K562 (cell line): ENCODE measurements at regions not wholly inside any gene's neighbourhood (a gene's known extent, or its start where the extent isn't known, plus 50 kb on each side); places are given as distances from the start of the nearest gene placed in this dataset.
A peak's percentile ranks its signal among the peaks of the same experiment; 100 is the strongest.

ENCODE experiments used
- CEBPG ChIP-seq, 3 experiments: fragments of 200-800 bp in 1 of 3; sonication (Bioruptor generic) in 1 of 3; sonication (generic) in 1 of 3; formaldehyde crosslinking in 1 of 3; IDR thresholded peaks in 2 of 3; conservative IDR thresholded peaks in 1 of 3; 2 replicates each; pipeline versions ENCODE4 v1.6.1 to v1.8.0; 2016 to 2022; ENCODE audit warnings: missing compliant biosample characterization in 2 of 3, missing genetic modification characterization in 2 of 3, mild to moderate bottlenecking in 1 of 3, missing genetic modification reagents in 1 of 3
- E2F3 ChIP-seq: fragments of 250-450 bp; sonication (Bioruptor Pico); IDR thresholded peaks from 2 replicates; pipeline ENCODE4 v1.4.0; 2020; ENCODE audit warnings: mild to moderate bottlenecking
- EWSR1 ChIP-seq: fragments of 450-650 bp; IDR thresholded peaks from 2 replicates; pipeline ENCODE4 v1.6.1; 2018; ENCODE audit warnings: borderline replicate concordance, mild to moderate bottlenecking, low read depth, moderate library complexity; ENCODE audit not compliant: partially characterized antibody
- SAFB2 ChIP-seq: fragments of 200-400 bp; formaldehyde crosslinking; IDR thresholded peaks from 2 replicates; pipeline ENCODE4 v1.6.1; 2018; ENCODE audit warnings: borderline replicate concordance, low read length, low read depth, moderate library complexity; ENCODE audit not compliant: severe bottlenecking
- SRSF9 ChIP-seq: fragments of 200-400 bp; formaldehyde crosslinking; IDR thresholded peaks from 2 replicates; pipeline ENCODE4 v1.6.1; 2017; ENCODE audit warnings: low read depth, low read length, borderline replicate concordance
- ZBTB11 ChIP-seq, 3 experiments: fragments of 200-800 bp in 1 of 3; fragments of 250-450 bp in 1 of 3; fragments of 450-650 bp in 1 of 3; sonication (Bioruptor Pico) in 1 of 3; sonication (Bioruptor generic) in 1 of 3; formaldehyde crosslinking in 1 of 3; IDR thresholded peaks; 2 replicates each; pipeline versions ENCODE4 v1.6.1 to v1.8.0; 2016 to 2022; ENCODE audit warnings: mild to moderate bottlenecking in 2 of 3, missing genetic modification characterization in 2 of 3, missing compliant biosample characterization in 1 of 3, moderate library complexity in 1 of 3
- ZBTB7A ChIP-seq: IDR thresholded peaks from 2 replicates; pipeline ENCODE4 v1.6.1; 2011; ENCODE audit warnings: low read depth, mild to moderate bottlenecking, low read length, moderate library complexity, borderline replicate concordance; ENCODE audit not compliant: control insufficient read depth
- ZEB2 ChIP-seq: fragments of 450-650 bp; IDR thresholded peaks from 2 replicates; pipeline ENCODE4 v1.6.1; 2016
- ZMIZ1 ChIP-seq, 2 experiments: fragments of 150-350 bp in 1 of 2; IDR thresholded peaks; 2 replicates each; pipeline ENCODE4 v1.6.1; 2012 to 2016; ENCODE audit warnings: low read depth in 2 of 2, low read length in 2 of 2, mild to moderate bottlenecking in 1 of 2, moderate library complexity in 1 of 2
- ZNF12 ChIP-seq: sonication (generic); formaldehyde crosslinking; IDR thresholded peaks from 2 replicates; pipeline ENCODE4 v1.4.0; 2020; ENCODE audit warnings: mild to moderate bottlenecking, missing genetic modification reagents
- ZSCAN29 ChIP-seq: fragments of 450-650 bp; IDR thresholded peaks from 2 replicates; pipeline ENCODE4 v1.6.1; 2017
- TF ChIP-seq, protein P1 (sequence below): fragments of 150-350 bp; conservative IDR thresholded peaks from 2 replicates; pipeline ENCODE4 v1.6.1; 2014; ENCODE audit warnings: low read length
- TF ChIP-seq, protein P2 (sequence below): fragments of 450-650 bp; IDR thresholded peaks from 2 replicates; pipeline ENCODE4 v1.7.0; 2016; ENCODE audit warnings: borderline replicate concordance

DNA sequence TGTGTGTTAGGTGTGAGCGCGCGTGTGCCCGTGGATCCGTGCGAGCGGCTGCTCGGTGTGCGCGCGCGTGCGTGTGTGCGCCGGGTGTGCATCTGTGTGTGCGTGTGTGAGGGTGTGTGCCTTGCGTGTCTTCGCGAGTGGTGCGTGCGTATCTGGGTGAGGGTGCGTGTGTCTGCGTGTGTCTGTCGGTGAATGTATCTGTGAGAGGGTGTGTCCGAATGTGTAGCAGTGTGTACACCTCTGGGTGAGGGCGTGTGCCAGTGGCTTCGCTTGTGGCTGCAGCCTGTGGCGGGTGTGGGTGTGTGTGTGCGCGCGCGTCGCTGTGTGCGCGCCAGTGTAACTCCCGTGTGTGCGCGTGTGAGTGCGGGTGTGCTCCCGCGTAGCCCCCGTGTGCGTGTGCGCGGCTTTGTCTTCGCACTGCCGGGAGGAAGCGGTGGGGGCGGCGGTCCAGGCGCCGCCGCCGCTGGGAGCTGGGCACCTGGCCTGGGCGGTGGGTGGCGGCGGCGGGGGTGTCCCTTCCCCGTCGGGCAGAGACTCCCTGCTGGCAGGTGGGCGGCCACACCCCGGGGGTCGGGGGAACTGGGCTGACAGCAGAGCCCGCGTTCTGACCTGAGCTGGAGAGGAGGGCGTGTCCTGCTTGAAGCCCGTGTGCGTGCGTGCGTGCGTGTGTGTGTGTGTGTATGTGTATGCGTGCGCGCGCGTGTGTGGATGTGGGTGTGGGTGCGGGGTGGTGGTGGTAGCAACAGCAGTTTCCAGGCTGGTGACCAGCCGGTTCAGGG, 61.3 kb upstream of the EPB41L1 start (continued):
- TF ChIP-seq, protein P1, sequence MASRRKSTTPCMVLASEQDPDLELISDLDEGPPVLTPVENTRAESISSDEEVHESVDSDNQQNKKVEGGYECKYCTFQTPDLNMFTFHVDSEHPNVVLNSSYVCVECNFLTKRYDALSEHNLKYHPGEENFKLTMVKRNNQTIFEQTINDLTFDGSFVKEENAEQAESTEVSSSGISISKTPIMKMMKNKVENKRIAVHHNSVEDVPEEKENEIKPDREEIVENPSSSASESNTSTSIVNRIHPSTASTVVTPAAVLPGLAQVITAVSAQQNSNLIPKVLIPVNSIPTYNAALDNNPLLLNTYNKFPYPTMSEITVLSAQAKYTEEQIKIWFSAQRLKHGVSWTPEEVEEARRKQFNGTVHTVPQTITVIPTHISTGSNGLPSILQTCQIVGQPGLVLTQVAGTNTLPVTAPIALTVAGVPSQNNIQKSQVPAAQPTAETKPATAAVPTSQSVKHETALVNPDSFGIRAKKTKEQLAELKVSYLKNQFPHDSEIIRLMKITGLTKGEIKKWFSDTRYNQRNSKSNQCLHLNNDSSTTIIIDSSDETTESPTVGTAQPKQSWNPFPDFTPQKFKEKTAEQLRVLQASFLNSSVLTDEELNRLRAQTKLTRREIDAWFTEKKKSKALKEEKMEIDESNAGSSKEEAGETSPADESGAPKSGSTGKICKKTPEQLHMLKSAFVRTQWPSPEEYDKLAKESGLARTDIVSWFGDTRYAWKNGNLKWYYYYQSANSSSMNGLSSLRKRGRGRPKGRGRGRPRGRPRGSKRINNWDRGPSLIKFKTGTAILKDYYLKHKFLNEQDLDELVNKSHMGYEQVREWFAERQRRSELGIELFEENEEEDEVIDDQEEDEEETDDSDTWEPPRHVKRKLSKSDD = no peak
- TF ChIP-seq E2F3 (CRISPR knock-in tag) (0 out of 2 replicates have a peak, but pooled peaks have one; percentile 4), ZEB2 (no peak), CEBPG (CRISPR knock-in tag; IDR thresholded peaks at IDR 0.05) (no peak), CEBPG (tag; conservative IDR thresholded peaks at IDR 0.05 in 1 of 2, IDR thresholded peaks at IDR 0.05 in 1 of 2) (no peak), ZNF12 (CRISPR knock-in tag) (0 out of 2 replicates have a peak, but pooled peaks have one; percentile 62), ZBTB7A (0 out of 2 replicates have a peak, but pooled peaks have one; percentile 51), EWSR1 (no peak), ZBTB11 (CRISPR knock-in tag; IDR thresholded peaks at IDR 0.05) (peak in 1 of 3 experiments; percentile 62; a peak in 2 of 6 replicates), ZSCAN29 (no peak), ZMIZ1 (IDR thresholded peaks at IDR 0.05; ENCODE audit: low read depth in 2 of 2, low read length in 2 of 2) (no peak), SRSF9 (no peak), SAFB2 (no peak)
- TF ChIP-seq, protein P2, sequence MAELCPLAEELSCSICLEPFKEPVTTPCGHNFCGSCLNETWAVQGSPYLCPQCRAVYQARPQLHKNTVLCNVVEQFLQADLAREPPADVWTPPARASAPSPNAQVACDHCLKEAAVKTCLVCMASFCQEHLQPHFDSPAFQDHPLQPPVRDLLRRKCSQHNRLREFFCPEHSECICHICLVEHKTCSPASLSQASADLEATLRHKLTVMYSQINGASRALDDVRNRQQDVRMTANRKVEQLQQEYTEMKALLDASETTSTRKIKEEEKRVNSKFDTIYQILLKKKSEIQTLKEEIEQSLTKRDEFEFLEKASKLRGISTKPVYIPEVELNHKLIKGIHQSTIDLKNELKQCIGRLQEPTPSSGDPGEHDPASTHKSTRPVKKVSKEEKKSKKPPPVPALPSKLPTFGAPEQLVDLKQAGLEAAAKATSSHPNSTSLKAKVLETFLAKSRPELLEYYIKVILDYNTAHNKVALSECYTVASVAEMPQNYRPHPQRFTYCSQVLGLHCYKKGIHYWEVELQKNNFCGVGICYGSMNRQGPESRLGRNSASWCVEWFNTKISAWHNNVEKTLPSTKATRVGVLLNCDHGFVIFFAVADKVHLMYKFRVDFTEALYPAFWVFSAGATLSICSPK = no peak
